Ectodermal cell (in vitro differentiated cells): ENCODE measurements at regions not wholly inside any gene's neighbourhood (a gene's known extent, or its start where the extent isn't known, plus 50 kb on each side); places are given as distances from the start of the nearest gene placed in this dataset.
"Not testable (repeated sequence)": the region's sequence is repeated elsewhere in the genome, so short reads cannot be mapped to it uniquely, and the experiment has no call there.

Experiments
- H3K27ac ChIP-seq: 2 replicates; pipeline ENCODE4 v1.7.0; 2013; ENCODE audit warnings: mild to moderate bottlenecking, low read depth, low read length; ENCODE audit not compliant: insufficient read depth, poor library complexity, severe bottlenecking
- H3K27me3 ChIP-seq: 2 replicates; pipeline ENCODE4 v1.7.0; 2013; ENCODE audit warnings: mild to moderate bottlenecking, low read length; ENCODE audit not compliant: insufficient read depth, control insufficient read depth, poor library complexity, severe bottlenecking
- H3K36me3 ChIP-seq: one replicate; pipeline ENCODE4 v1.7.0; 2013; ENCODE audit warnings: low read length; ENCODE audit not compliant: control insufficient read depth, insufficient read depth
- H3K4me1 ChIP-seq: one replicate; pipeline ENCODE4 v1.7.0; 2013; ENCODE audit warnings: low read length; ENCODE audit not compliant: control insufficient read depth, insufficient read depth
- H3K4me3 ChIP-seq: 2 replicates; pipeline ENCODE4 v1.7.0; 2013; ENCODE audit warnings: low read depth, low read length, control low read depth; ENCODE audit not compliant: insufficient read depth
- H3K9me3 ChIP-seq: 2 replicates; pipeline ENCODE4 v1.7.0; 2013; ENCODE audit warnings: mild to moderate bottlenecking, low read length, moderate library complexity; ENCODE audit not compliant: control insufficient read depth
- WGBS, 2 experiments: methylation state at CpG; one replicate each; pipeline ENCODE4 v1.1.7; 2013; ENCODE audit warnings: missing lambda C conversion rate in 2 of 2; 5-methylcytosine and 5-hydroxymethylcytosine counted together

DNA sequence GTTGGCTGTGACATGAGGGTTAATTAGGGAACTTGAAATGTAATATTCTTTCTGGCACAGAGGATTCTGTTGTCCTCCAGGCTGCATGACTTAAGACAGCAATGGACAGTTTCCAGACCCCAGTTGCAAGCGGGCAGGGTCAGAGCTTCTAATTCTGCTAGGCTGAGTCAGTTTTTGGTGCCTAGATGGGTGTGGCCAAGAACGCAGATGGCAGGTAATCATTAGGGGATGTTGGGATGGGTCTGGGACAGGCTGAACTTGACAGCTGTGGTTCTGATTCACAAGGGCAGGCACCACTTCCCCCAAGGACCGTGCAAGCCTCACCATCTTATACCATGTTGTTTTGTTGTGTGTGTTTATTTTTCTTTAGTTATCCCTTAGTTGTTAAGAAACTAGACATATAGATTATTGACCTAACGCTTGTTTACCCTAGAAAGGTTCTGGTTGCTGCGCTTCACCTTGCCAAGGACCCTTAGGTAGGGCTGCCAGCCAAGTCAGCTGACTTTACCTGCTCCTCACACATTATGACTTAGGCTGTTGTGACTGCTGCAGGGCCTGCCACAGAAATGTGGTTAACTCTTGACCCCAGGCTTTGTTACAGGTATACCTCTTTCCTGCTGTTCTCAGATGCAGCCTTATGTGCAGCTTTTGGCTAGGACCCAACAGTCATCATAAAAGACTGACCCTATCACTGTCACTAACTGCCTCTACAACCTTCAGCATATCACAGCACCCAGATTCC lies 117.7 kb upstream of the KLF12 start:
- Histone ChIP-seq H3K27me3 (no peaks in the 10 kb centered on the region), H3K9me3 (no peaks in the 10 kb centered on the region), H3K4me3 (no peak overlapping the region), H3K27ac (no peak overlapping the region), H3K4me1 (no peaks in the 10 kb centered on the region), H3K36me3 (no peaks in the 10 kb centered on the region)
- WGBS, 2 experiments: 94 to 95% methylated on average over 4 to 5 of the region's 5 CpGs

GRCh38 chr13:74250738-74251190 lies 116.6 kb upstream of the KLF12 start:
- Histone ChIP-seq H3K4me3 (no peak overlapping the region), H3K27me3 (no peaks in the 10 kb centered on the region), H3K27ac (no peak overlapping the region), H3K36me3 (no peaks in the 10 kb centered on the region), H3K4me1 (no peaks in the 10 kb centered on the region), H3K9me3 (no peaks in the 10 kb centered on the region)
- WGBS, 2 experiments: 91 to 100% methylated on average over 1 to 2 of the region's 2 CpGs

DNA sequence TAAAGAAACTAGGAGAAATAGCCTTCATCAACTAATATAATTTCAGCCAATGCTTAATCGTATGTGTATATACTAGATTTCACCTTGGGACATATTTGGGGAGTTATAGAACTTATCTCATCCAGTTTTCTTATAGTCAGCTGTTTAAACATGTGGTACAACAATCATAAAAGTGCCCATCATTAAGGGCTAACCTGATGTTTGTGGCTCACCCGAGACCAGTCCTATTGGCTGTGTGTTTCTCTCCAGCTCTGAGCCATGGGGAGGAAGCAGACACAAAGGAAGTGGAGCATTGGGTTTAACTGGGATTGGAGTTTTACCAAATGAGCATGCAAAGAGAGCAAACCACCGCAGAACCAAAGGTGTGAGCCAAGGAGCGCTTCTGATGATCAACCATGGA lies 114.3 kb upstream of the KLF12 start:
- no peaks in the 10 kb centered on the region for H3K9me3 ChIP-seq
- no peak overlapping the region for H3K27ac ChIP-seq
- no peaks in the 10 kb centered on the region for H3K27me3 ChIP-seq
- no peak overlapping the region for H3K4me3 ChIP-seq
- H3K4me1 ChIP-seq: no peaks in the 10 kb centered on the region
- 96 to 97% methylated on average over 3 of the region's 4 CpGs for WGBS, 2 experiments
- no peaks in the 10 kb centered on the region for H3K36me3 ChIP-seq

- WGBS, 2 experiments: 92 to 93% methylated on average over 8 of the region's 8 CpGs
- Histone ChIP-seq H3K4me1 (no peaks in the 10 kb centered on the region), H3K27ac (no peak overlapping the region), H3K27me3 (no peaks in the 10 kb centered on the region), H3K4me3 (no peak overlapping the region), H3K36me3 (no peaks in the 10 kb centered on the region), H3K9me3 (no peaks in the 10 kb centered on the region)
These were observed 112.3 kb upstream of the KLF12 start for GRCh38 chr13:74246487-74246886.

- no peaks in the 10 kb centered on the region for H3K9me3 ChIP-seq
- no peaks in the 10 kb centered on the region for H3K27me3 ChIP-seq
- WGBS, 2 experiments: 93 to 96% methylated on average over 3 to 5 of the region's 5 CpGs
- H3K4me1 ChIP-seq: no peaks in the 10 kb centered on the region
- H3K4me3 ChIP-seq: no peak overlapping the region
- H3K36me3 ChIP-seq: no peaks in the 10 kb centered on the region
- no peak overlapping the region for H3K27ac ChIP-seq
These were observed 109.7 kb upstream of the KLF12 start for GRCh38 chr13:74243637-74244526.

GRCh38 chr13:74241343-74241742 lies 107.1 kb upstream of the KLF12 start:
- H3K27me3 ChIP-seq, H3K9me3 ChIP-seq, H3K36me3 ChIP-seq, H3K27ac ChIP-seq, H3K4me1 ChIP-seq, H3K4me3 ChIP-seq: not testable (repeated sequence)
- 85 to 95% methylated on average over 12 to 19 of the region's 19 CpGs for WGBS, 2 experiments

DNA sequence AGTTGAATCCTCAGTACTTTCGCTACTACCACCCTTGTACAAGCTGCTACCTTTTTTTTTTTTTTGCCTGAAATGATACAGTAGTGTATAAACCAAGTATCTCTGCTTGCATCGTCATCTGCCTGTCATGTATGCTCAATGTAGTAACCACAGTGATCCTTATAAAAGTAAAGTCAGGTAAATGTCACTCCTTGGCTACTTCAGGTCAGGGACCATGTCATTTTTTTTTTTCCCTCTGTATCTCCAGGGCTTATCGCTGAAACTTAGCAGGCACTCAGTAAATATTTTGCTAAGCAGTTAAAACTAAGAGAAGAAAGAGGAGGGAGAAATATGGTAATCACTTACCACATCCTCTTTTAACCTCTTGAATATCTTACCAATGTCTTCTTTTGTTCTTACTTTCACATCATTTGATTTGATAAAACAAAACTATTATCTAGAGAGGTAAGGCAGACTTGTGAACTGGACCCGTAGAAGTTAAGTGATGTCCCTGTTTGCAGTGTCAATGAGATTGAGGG lies 96.8 kb upstream of the KLF12 start:
- Histone ChIP-seq H3K27ac (no peak overlapping the region), H3K36me3 (no peaks in the 10 kb centered on the region), H3K4me3 (no peak overlapping the region), H3K4me1 (no peaks in the 10 kb centered on the region), H3K9me3 (no peaks in the 10 kb centered on the region), H3K27me3 (no peaks in the 10 kb centered on the region)
- WGBS, 2 experiments: 93 to 97% methylated on average over 3 to 4 of the region's 4 CpGs

DNA sequence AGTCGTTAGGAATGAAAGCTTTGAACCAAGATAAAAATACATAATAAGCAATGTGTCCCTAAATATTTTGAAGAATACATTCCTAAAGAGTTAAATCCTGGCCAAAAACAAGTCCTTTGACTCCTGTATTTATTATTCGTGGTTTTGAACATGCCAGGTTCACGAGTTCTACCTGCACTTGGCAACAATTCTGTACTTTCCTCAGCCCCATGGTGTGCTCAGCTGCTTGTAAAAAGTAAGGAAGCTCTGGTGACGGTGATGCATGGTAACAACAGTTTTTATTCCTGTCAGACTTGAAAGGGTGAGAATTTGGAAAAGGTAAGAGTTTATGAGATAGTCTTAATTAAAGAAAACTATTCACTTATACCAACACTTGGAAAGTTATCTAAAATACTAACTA lies 95.0 kb upstream of the KLF12 start:
- 82 to 87% methylated on average over 3 of the region's 4 CpGs for WGBS, 2 experiments
- Histone ChIP-seq H3K27ac (no peak overlapping the region), H3K27me3 (no peaks in the 10 kb centered on the region)

GRCh38 chr13:74227476-74228158 lies 93.4 kb upstream of the KLF12 start:
- Histone ChIP-seq H3K27ac (no peak overlapping the region), H3K4me3 (no peak overlapping the region), H3K9me3 (no peaks in the 10 kb centered on the region), H3K36me3 (no peaks in the 10 kb centered on the region), H3K4me1 (no peaks in the 10 kb centered on the region), H3K27me3 (no peaks in the 10 kb centered on the region)
- 88 to 97% methylated on average over 4 of the region's 6 CpGs for WGBS, 2 experiments

More for the DNA sequence above, 95.0 kb upstream of the KLF12 start:
- Histone ChIP-seq H3K4me1 (no peaks in the 10 kb centered on the region), H3K4me3 (no peak overlapping the region), H3K9me3 (no peaks in the 10 kb centered on the region), H3K36me3 (no peaks in the 10 kb centered on the region)
